ENCODE measurements at regions not wholly inside any gene's neighbourhood (a gene's known extent, or its start where the extent isn't known, plus 50 kb on each side); places are given as distances from the start of the nearest gene placed in this dataset.

GRCh38 chr19:27876489-27876888, 1336.5 kb downstream of the UQCRFS1 start:
- no peak overlapping the region for H3T11ph ChIP-seq (ENCODE audit: low read length)
- H3K9me3 ChIP-seq (ENCODE audit: control insufficient read depth, low read depth, low read length) = peaks cover 90% of the 10 kb centered on the region
- no peak overlapping the region for H3K27ac ChIP-seq (ENCODE audit: insufficient read length, low read depth, low read length)
- TF ChIP-seq, protein P1, sequence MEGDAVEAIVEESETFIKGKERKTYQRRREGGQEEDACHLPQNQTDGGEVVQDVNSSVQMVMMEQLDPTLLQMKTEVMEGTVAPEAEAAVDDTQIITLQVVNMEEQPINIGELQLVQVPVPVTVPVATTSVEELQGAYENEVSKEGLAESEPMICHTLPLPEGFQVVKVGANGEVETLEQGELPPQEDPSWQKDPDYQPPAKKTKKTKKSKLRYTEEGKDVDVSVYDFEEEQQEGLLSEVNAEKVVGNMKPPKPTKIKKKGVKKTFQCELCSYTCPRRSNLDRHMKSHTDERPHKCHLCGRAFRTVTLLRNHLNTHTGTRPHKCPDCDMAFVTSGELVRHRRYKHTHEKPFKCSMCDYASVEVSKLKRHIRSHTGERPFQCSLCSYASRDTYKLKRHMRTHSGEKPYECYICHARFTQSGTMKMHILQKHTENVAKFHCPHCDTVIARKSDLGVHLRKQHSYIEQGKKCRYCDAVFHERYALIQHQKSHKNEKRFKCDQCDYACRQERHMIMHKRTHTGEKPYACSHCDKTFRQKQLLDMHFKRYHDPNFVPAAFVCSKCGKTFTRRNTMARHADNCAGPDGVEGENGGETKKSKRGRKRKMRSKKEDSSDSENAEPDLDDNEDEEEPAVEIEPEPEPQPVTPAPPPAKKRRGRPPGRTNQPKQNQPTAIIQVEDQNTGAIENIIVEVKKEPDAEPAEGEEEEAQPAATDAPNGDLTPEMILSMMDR (conservative IDR thresholded peaks at IDR 0.05) = no peak
- H3K14ac ChIP-seq (ENCODE audit: insufficient read depth, low read length) = no peak overlapping the region
- no peak overlapping the region for H4K91ac ChIP-seq (ENCODE audit: insufficient read length, low read depth, low read length)
- H3K79me2 ChIP-seq (ENCODE audit: insufficient read depth, low read length) = no peaks in the 10 kb centered on the region
- no peak overlapping the region for H2BK12ac ChIP-seq (ENCODE audit: insufficient read length, low read depth, low read length)
- no peak overlapping the region for H4K5ac ChIP-seq (ENCODE audit: insufficient read length, low read depth, low read length)
- H3K4ac ChIP-seq (ENCODE audit: low read depth, low read length) = no peak overlapping the region
- H2BK15ac ChIP-seq (ENCODE audit: low read depth, low read length) = no peak overlapping the region
- no peaks in the 10 kb centered on the region for H3K23me2 ChIP-seq (ENCODE audit: insufficient read length, low read depth, low read length, poor library complexity, severe bottlenecking)
- H3K4me2 ChIP-seq (ENCODE audit: insufficient read depth, insufficient read length, low read length) = no peak overlapping the region
- no peak overlapping the region for H2AFZ ChIP-seq (ENCODE audit: low read length)
- Mint-ChIP-seq H3K9me3 (peaks cover 95% of the 10 kb centered on the region in 2 experiments), H3K27ac (no peak overlapping the region), H3K36me3 (ENCODE audit: insufficient read depth in 1 of 3, low read depth in 3 of 3) (peaks cover 0 to 17% (median 7%) of the 10 kb centered on the region in 3 experiments; a peak in 6 of 7 replicates), H3K4me3 (no peak overlapping the region), H3K27me3 (ENCODE audit: low read depth) (peaks cover 9% of the 10 kb centered on the region), H3K4me1 (no peaks in the 10 kb centered on the region)
- no peak for DNase-seq
- no peaks in the 10 kb centered on the region for H3K27me3 ChIP-seq (ENCODE audit: insufficient read depth, low read length)
- H2AK5ac ChIP-seq (ENCODE audit: insufficient read length, low read length) = no peak overlapping the region
- H4K20me1 ChIP-seq (ENCODE audit: control insufficient read depth, insufficient read depth, insufficient read length) = no peaks in the 10 kb centered on the region
- H2BK5ac ChIP-seq (ENCODE audit: insufficient read length, low read length) = no peak overlapping the region
- H2BK120ac ChIP-seq (ENCODE audit: low read depth, low read length, poor library complexity, severe bottlenecking) = no peak overlapping the region
- H3K79me1 ChIP-seq (ENCODE audit: insufficient read depth, low read depth, low read length, poor library complexity, severe bottlenecking) = no peaks in the 10 kb centered on the region
- no CpG with 5 or more reads among the region's 3 CpGs for WGBS (ENCODE audit: extremely low coverage, insufficient read length, low lambda C conversion rate)
- H3K4me1 ChIP-seq (ENCODE audit: insufficient read depth, low read length) = no peaks in the 10 kb centered on the region
- H4K8ac ChIP-seq (replicated peaks; ENCODE audit: insufficient read length, low read depth, low read length) = no peak overlapping the region
- H3K18ac ChIP-seq (ENCODE audit: insufficient read length, low read depth, low read length) = no peak overlapping the region
- H3K56ac ChIP-seq (ENCODE audit: insufficient read length, low read depth, low read length) = no peak overlapping the region
- no peak overlapping the region for H3K9ac ChIP-seq (ENCODE audit: extremely low read depth, insufficient read length, low read length)
- no peak overlapping the region for H2BK20ac ChIP-seq (ENCODE audit: low read depth, low read length, poor library complexity, severe bottlenecking)
- no peak overlapping the region for H3K23ac ChIP-seq (ENCODE audit: insufficient read length, low read depth, low read length)
